ENCODE measurements at regions not wholly inside any gene's neighbourhood (a gene's known extent, or its start where the extent isn't known, plus 50 kb on each side); places are given as distances from the start of the nearest gene placed in this dataset.
A peak's percentile ranks its signal among the peaks of the same experiment; 100 is the strongest.

DNA sequence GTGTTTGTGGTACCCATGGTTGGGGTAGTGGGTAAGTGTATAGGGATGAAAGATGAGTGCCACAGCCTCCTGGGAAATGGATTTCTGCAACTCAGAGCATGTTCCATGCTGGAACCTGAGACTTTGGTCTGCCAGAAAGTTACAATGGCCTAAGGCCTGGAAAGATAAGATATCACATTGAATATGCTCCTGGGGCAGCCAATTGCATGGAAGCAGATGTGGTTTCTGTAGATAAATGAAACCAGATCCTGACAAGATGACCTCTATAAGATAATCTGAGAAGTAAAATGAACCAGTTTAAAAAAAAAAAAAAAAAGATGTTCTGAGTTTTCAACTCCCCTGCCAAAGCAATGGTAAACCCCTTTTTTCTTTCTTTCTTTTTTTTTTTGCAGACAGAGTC is 91.4 kb upstream of the NCK2 start (continued):
- TF ChIP-seq, protein P1, sequence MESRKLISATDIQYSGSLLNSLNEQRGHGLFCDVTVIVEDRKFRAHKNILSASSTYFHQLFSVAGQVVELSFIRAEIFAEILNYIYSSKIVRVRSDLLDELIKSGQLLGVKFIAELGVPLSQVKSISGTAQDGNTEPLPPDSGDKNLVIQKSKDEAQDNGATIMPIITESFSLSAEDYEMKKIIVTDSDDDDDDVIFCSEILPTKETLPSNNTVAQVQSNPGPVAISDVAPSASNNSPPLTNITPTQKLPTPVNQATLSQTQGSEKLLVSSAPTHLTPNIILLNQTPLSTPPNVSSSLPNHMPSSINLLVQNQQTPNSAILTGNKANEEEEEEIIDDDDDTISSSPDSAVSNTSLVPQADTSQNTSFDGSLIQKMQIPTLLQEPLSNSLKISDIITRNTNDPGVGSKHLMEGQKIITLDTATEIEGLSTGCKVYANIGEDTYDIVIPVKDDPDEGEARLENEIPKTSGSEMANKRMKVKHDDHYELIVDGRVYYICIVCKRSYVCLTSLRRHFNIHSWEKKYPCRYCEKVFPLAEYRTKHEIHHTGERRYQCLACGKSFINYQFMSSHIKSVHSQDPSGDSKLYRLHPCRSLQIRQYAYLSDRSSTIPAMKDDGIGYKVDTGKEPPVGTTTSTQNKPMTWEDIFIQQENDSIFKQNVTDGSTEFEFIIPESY (IDR thresholded peaks at IDR 0.05; ENCODE audit: borderline replicate concordance, low read depth) = no peak
- TF ChIP-seq FOSL2 (IDR thresholded peaks at IDR 0.05; ENCODE audit: borderline replicate concordance, low read depth) = no peak
- TF ChIP-seq SIN3A (IDR thresholded peaks at IDR 0.05; ENCODE audit: borderline replicate concordance, low read depth, low read length) = no peak
- peak in 1 of 2 experiments; percentile 96; a peak in 2 of 4 replicates for TF ChIP-seq EP300 (IDR thresholded peaks at IDR 0.05; ENCODE audit: borderline replicate concordance in 1 of 2, low read depth in 1 of 2, low read length in 1 of 2)
- TF ChIP-seq POLR2AphosphoS5 (IDR thresholded peaks at IDR 0.05; ENCODE audit: low read depth, low read length) = no peak
- no peak for TF ChIP-seq RFX5 (IDR thresholded peaks at IDR 0.05; ENCODE audit: low read length)
- no peak for TF ChIP-seq ELF1 (IDR thresholded peaks at IDR 0.05)
- no peak for TF ChIP-seq MEF2A (IDR thresholded peaks at IDR 0.05; ENCODE audit: borderline replicate concordance, low read depth)

DNA sequence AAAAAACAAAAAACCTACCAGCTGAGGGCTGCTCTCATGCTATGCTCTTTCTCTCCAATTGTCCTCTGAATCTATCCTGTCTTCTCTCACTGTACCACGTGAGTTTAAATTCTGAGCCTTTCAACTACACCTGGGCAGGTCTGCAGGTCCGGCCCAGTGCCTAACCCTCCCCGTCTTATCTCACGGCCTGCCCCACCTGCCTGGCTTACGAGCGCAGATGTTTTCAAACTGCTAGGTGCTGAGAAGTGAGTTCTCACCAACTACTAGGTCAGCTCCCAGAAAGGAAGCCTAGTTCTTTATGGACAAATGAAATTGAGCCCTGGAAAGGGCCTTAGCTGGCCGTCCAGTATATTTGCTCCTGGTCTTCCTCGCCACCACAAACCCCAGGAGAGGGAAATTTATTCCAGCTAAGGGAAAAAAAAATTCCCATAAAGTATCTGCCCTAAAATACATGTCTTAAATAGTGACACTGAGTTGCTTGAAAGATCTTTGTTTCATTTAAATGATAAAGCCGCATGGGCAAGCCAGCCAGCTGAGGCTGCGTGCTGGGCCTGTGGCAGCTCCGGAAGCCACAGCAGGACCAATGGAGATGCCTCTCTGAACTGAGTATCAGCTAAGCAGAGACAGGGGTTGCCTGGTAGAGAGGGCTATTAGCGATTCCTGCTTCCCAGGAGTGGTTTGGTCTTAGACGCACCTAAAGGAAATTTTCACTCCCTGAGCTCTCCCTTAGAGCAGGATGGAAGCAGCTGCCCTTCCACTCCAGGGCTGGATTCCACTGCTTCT is 92.5 kb upstream of the NCK2 start:
- Histone ChIP-seq H3K27me3 (ENCODE audit: insufficient read depth) (no peaks in the 10 kb centered on the region), H3K9me2 (no peaks in the 10 kb centered on the region), H4K20me1 (ENCODE audit: insufficient read depth) (no peaks in the 10 kb centered on the region), H3K9ac (no peak overlapping the region), H3K4me1 (ENCODE audit: control insufficient read depth in 1 of 2, insufficient read depth in 2 of 2, low read depth in 1 of 2, low read length in 1 of 2) (peaks cover 0 to 11% of the 10 kb centered on the region in 2 experiments; a peak in 1 of 4 replicates), H3K79me2 (ENCODE audit: insufficient read depth) (no peaks in the 10 kb centered on the region), H3K36me3 (replicated peaks in 1 of 2; ENCODE audit: control insufficient read depth in 1 of 2, insufficient read depth in 2 of 2, low read length in 1 of 2) (no peaks in the 10 kb centered on the region), H2AFZ (ENCODE audit: low read depth) (no peak overlapping the region), H3K9me3 (no peaks in the 10 kb centered on the region), H3K27ac (ENCODE audit: low read depth in 2 of 2, low read length in 1 of 2) (no peak overlapping the region), H3K4me3 (ENCODE audit: low read depth in 2 of 2, low read length in 1 of 2) (no peak overlapping the region), H3K4me2 (no peak overlapping the region), H3F3A (replicated peaks; ENCODE audit: insufficient read depth) (no peaks in the 10 kb centered on the region)
- POLR2A ChIA-PET = no interaction called here
- 69% methylated on average over 12 of the region's 13 CpGs for WGBS (ENCODE audit: low lambda C conversion rate)
- TF ChIP-seq, protein P2, sequence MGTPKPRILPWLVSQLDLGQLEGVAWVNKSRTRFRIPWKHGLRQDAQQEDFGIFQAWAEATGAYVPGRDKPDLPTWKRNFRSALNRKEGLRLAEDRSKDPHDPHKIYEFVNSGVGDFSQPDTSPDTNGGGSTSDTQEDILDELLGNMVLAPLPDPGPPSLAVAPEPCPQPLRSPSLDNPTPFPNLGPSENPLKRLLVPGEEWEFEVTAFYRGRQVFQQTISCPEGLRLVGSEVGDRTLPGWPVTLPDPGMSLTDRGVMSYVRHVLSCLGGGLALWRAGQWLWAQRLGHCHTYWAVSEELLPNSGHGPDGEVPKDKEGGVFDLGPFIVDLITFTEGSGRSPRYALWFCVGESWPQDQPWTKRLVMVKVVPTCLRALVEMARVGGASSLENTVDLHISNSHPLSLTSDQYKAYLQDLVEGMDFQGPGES (IDR thresholded peaks at IDR 0.05; ENCODE audit: low read depth, low read length) = no peak
- TF ChIP-seq ELF1 (IDR thresholded peaks at IDR 0.05) (no peak), FOXJ3 (CRISPR knock-in tag; IDR thresholded peaks at IDR 0.05) (no peak), GABPA (IDR thresholded peaks at IDR 0.05; ENCODE audit: low read depth) (no peak), TAF1 (IDR thresholded peaks at IDR 0.05; ENCODE audit: borderline replicate concordance, low read depth, low read length) (no peak), EP300 (IDR thresholded peaks at IDR 0.05; ENCODE audit: borderline replicate concordance in 1 of 2, low read depth in 1 of 2, low read length in 1 of 2) (no peak), FOXM1 (IDR thresholded peaks at IDR 0.05; ENCODE audit: low read depth) (no peak), RFX5 (IDR thresholded peaks at IDR 0.05; ENCODE audit: low read length) (no peak), NFIC (IDR thresholded peaks at IDR 0.05; ENCODE audit: borderline replicate concordance) (no peak), MEF2A (IDR thresholded peaks at IDR 0.05; ENCODE audit: borderline replicate concordance, low read depth) (no peak), TCF12 (IDR thresholded peaks at IDR 0.05) (no peak), NRF1 (IDR thresholded peaks at IDR 0.05; ENCODE audit: low read depth, low read length) (no peak), RCOR1 (IDR thresholded peaks at IDR 0.05; ENCODE audit: low read length) (no peak), POLR2AphosphoS5 (IDR thresholded peaks at IDR 0.05; ENCODE audit: low read depth, low read length) (no peak), CHD2 (IDR thresholded peaks at IDR 0.05; ENCODE audit: low read length, partially characterized antibody) (no peak)
- TF ChIP-seq, protein P3, sequence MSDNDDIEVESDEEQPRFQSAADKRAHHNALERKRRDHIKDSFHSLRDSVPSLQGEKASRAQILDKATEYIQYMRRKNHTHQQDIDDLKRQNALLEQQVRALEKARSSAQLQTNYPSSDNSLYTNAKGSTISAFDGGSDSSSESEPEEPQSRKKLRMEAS (IDR thresholded peaks at IDR 0.05; ENCODE audit: low read depth) = no peak
- TF ChIP-seq, protein P4, sequence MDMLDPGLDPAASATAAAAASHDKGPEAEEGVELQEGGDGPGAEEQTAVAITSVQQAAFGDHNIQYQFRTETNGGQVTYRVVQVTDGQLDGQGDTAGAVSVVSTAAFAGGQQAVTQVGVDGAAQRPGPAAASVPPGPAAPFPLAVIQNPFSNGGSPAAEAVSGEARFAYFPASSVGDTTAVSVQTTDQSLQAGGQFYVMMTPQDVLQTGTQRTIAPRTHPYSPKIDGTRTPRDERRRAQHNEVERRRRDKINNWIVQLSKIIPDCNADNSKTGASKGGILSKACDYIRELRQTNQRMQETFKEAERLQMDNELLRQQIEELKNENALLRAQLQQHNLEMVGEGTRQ (IDR thresholded peaks at IDR 0.05; ENCODE audit: borderline replicate concordance, low read depth, low read length) = no peak
- TF ChIP-seq, protein P5, sequence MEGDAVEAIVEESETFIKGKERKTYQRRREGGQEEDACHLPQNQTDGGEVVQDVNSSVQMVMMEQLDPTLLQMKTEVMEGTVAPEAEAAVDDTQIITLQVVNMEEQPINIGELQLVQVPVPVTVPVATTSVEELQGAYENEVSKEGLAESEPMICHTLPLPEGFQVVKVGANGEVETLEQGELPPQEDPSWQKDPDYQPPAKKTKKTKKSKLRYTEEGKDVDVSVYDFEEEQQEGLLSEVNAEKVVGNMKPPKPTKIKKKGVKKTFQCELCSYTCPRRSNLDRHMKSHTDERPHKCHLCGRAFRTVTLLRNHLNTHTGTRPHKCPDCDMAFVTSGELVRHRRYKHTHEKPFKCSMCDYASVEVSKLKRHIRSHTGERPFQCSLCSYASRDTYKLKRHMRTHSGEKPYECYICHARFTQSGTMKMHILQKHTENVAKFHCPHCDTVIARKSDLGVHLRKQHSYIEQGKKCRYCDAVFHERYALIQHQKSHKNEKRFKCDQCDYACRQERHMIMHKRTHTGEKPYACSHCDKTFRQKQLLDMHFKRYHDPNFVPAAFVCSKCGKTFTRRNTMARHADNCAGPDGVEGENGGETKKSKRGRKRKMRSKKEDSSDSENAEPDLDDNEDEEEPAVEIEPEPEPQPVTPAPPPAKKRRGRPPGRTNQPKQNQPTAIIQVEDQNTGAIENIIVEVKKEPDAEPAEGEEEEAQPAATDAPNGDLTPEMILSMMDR (IDR thresholded peaks at IDR 0.05) = no peak
- DNase-seq = no peak
- CTCF ChIA-PET = interaction anchor here (0.7 to 1.6 kb wide), 2 partner anchors 37 to 75 kb away, joined by 3 to 5 read pairs; no protein-coding TSS in a partner anchor

Data from SK-N-SH (cell line).